SW 1271 (cell line): ENCODE measurements at regions not wholly inside any gene's neighbourhood (a gene's known extent, or its start where the extent isn't known, plus 50 kb on each side); places are given as distances from the start of the nearest gene placed in this dataset.

Experiments used
- DNase-seq, 2 experiments: peaks; one replicate each; lab custom pipeline; 2025; lab: John Stamatoyannopoulos, UW

DNA sequence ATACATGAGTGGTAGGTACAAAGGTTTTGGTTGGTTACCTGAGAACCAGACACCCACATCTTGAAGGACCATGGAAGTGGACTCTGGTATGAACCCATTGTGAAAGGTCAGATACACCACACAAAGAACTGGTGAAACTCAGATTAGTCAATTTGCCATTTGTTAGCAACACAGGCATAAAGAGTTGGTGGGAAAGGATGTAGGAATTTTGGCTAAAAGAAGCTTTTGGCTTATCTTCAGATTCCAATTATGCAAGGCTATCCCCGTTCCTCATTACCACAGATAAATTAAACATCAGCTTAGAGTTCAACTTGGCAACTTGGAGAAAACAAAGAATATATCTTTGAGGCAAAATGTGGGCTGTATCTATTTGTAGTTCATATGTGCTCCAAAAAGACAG lies 87.0 kb upstream of the IRF2BP2 start:
- no peak for DNase-seq

DNA sequence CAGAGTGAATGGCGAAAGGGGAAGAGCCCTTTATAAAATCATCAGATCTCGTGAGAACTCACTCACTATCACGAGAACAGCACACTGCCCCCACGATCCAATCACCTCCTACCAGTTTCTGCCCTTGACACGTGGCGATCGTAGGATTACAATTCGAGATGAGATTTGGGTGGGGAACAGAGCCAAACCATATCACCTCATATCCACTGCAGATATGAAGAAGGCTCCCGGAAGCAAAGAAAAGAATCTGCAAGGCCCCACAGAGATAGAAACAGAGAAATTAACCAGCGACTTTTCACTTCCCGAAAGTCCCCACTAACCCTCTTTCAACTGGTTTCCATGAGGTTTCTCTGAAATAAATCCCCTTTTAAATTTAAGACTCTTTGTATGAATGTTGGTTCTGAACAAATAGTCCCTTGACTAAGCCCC lies 86.2 kb upstream of the IRF2BP2 start:
- no peak for DNase-seq

GRCh38 chr1:234694661-234695060 lies 84.7 kb upstream of the IRF2BP2 start:
- DNase-seq: no peak

GRCh38 chr1:234692966-234693580 lies 83.1 kb upstream of the IRF2BP2 start:
- no peak for DNase-seq

GRCh38 chr1:234691567-234691966 lies 81.6 kb upstream of the IRF2BP2 start:
- DNase-seq: peak in 1 of 2 experiments; percentile 16

- no peak for DNase-seq
Measured at GRCh38 chr1:234690872-234691271, 80.9 kb upstream of the IRF2BP2 start.

- no peak for DNase-seq
Measured at GRCh38 chr1:234689236-234689635, 79.3 kb upstream of the IRF2BP2 start.

DNA sequence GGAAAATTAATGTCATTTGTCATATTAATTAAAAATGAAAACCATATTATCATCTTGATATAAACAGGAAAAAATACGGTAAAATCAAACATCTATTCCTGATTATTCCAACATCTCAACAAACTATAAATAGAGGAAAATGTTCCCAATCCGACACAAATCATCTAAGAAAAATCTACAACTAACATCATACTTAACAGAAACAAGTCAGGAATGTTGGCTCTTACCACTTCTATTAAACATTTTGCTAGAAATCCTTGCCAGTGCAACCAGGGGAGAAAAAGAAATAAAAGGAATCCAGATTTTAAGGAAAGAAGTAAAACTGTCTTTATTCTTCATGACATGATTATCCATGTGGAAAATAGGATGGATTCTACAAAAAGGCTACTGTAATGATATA lies 77.0 kb upstream of the IRF2BP2 start:
- DNase-seq: no peak

GRCh38 chr1:234686035-234686434 lies 76.1 kb upstream of the IRF2BP2 start:
- peak in 1 of 2 experiments; percentile 1 for DNase-seq

- no peak for DNase-seq
Measured at GRCh38 chr1:234684856-234685255, 74.9 kb upstream of the IRF2BP2 start.

DNA sequence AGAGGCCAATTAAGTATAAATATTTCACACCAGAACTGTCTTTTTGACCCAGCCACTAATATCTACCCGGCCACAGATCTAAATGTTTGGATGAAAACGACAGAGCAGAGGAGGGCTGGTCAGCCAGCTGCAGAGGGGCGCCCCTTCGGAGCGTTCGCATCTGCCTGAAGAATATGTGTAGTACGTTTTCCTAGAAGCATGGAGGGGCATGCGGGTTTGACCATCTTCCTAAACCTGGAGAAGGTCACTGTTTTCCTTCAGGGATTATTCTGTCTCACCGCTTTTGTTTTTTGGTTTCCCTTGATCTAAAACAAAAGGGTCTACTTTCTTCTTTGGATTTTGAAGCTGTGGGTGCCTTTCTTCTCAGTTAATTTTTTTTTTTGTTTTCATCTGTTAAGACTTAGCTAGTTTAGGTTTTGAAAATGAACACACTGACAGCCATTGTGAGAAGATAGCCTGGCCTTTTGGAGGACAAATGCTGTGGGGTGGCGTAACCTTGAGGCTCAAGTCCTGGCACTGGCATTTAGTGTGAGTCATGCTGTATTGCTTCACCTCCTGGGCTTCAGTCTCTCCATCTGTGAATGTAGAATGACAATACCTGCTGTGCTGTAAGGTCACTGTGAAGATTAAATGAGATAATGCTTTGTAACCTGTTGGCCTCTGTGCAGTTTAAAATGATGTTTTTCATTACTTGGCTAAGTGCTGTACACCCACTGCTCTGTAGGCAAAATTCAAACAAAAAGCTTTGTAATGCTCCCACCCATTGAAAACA lies 74.1 kb upstream of the IRF2BP2 start:
- DNase-seq: peak; percentile 7 to 72

DNA sequence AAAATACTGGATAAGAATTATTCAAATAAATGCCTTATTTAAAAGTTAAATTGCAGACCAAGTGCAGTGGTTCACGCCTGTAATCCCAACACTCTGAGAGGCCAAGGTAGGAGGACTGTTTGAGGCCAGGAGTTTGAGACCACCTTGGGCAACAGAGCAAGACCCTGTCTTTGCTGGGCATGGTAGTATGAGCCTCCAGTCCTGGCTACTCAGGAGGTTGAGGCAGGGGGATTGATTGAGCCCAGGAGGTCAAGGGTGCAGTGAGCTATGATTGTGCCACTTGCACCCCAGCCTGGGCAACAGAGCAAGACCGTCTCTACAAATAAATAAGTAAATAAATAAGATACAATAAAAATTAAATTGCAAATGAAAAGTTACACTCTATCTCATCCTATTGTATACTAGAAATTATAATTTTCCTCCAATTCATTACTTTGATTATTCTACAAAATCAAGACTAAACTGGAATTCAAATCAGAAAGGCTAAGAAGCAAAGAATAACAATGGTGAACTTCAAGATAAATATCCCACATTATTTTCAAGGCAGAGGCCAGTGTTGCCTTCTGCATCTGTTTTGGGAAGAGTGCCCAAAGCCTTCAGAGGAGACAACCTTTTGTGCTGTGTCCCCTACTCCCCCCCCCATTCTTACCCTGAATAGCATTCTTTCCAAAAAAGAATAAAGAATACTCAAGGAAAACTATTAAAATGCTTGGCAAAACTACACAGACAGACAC lies 73.3 kb upstream of the IRF2BP2 start:
- DNase-seq: no peak

DNA sequence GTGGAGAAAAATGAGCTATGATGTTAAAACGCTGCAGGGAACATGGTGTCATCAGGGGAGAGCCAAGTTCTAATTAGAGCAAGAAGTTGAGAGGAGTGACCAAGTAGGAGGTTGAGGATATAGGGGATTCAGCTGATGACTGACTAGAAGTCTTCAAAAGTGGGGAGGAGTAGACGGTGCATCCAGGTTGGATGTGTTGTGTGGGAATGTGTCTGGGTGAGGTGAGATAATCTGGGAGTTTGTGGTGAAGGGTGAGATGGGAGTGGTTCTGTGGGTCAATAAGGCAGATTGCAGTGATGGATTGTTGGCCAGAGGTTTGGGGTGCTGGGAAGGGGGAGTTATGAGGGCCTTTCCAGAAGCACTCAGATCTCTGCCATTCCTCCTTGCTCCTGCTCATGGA lies 72.0 kb upstream of the IRF2BP2 start:
- no peak for DNase-seq

DNA sequence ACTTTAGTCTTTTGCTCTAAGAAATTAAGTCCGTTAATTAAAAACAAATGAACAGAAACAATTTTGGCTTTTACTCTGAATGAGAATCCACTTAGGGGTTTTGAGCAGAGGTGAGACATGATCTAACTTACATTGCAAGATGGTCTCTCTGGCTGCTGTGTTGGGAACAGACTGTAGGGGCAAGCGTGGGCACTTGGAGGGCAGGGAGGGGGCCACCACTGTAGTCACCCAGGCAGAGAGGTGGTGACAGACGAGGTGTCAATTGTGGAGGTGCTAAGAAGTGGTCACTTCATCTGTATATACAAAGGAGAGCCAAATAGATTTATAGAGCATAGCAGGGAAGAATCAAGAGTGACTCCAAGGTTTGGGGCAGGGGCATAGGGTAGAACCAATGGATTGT lies 71.1 kb upstream of the IRF2BP2 start:
- no peak for DNase-seq

DNA sequence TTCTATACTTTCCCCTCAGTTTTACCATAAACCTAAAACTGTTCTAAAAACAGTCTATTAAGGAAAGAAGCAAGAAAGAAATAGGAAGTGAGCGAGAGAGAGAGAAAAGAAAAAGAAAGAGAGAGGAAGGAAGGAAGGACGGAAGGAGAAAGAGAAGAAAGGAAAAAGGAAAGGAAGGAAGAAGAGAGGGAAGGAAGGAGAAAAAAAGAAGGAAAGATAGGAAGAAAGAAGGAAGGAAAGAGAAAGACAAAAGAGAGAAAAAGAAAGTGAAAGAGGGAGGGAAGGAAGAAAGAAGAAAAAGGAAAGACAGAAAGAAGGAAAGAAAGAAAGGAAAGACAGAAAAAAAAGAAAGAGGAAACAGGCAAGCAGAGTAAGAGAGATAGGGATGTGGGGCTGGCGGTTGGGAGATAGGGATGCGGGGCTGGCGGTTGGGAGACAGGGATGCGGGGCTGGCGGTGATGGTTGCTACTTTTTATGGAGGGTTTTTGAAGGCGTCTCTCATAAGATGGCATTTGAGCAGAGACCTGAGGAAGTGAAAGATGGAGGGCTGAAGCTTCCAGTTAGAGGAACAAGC lies 70.4 kb upstream of the IRF2BP2 start:
- DNase-seq: no peak

GRCh38 chr1:234676103-234676594 lies 66.2 kb upstream of the IRF2BP2 start:
- peak in 1 of 2 experiments; percentile 12 for DNase-seq

GRCh38 chr1:234675572-234675971 lies 65.6 kb upstream of the IRF2BP2 start:
- DNase-seq: no peak

GRCh38 chr1:234675006-234675405 lies 65.0 kb upstream of the IRF2BP2 start:
- no peak for DNase-seq

- DNase-seq: no peak
Measured at GRCh38 chr1:234674218-234674815, 64.3 kb upstream of the IRF2BP2 start.

DNA sequence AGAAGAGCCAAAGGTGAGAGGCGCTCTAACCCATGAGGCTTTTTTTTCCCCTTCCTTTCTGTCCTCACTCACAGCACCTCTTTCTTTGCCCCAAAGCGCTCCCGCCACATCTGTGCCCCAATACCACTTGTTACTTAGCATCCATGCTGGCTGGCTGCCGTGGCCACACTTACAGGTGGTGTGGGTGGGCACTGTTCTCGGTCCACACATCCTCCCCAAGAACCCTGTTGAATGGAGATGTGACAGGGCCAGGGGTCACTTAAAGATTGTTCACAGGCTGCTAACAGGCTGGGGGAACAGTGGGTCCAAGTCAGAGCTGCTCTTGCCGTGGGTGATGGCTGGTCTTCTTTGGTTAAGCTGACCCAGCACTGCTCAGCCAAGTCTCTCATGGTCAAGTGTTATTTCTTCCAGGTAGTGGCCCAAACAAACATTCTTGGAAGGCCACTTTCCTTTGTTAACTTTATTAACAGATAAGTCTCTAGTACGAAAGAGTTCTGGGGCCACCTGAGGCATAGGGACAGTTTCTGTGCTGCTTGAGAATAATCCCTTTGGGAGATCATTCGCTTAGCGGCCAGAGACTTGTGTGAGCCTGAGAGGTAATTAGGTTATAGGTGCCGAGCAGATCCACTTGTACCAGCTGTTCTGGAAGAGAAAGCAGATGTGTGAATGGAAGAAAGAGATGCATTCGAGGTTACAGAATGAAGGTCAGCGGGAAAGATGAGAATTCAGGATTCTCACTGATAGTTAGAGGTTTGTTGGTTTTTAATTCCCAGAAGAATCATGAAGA lies 62.6 kb upstream of the IRF2BP2 start:
- no peak for DNase-seq

DNA sequence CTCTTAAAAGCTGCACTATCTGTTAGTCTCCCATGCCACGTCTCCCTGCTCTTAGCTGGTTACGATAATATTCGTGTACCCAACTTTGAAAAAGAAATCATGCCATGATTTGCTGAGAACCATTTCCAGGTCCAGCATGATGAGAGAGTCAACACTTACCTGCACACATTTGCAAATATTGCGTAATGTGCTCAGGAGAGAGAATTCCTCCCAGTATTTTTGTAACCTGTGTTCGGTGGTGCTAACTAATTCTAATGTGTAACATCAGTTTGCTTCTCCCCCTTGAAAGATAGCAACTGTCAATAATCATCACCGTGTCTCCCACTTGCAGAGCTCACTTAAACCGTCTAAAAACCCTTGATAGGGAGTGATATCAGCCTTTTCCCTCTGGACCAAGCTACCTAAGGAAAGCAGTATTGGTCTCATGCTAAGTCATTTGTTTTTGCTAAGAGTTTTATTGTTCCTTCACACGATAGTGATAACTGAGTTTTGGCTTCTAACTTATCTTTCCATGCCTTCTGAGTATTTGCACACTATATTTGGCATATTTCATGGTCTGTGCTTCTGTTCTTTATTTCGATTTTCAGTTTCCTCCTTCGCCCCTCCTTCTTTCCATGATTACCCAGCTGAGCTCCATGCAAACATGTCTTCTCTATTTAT lies 61.1 kb upstream of the IRF2BP2 start:
- DNase-seq: no peak
